ENCODE measurements at regions not wholly inside any gene's neighbourhood (a gene's known extent, or its start where the extent isn't known, plus 50 kb on each side); places are given as distances from the start of the nearest gene placed in this dataset.

DNA sequence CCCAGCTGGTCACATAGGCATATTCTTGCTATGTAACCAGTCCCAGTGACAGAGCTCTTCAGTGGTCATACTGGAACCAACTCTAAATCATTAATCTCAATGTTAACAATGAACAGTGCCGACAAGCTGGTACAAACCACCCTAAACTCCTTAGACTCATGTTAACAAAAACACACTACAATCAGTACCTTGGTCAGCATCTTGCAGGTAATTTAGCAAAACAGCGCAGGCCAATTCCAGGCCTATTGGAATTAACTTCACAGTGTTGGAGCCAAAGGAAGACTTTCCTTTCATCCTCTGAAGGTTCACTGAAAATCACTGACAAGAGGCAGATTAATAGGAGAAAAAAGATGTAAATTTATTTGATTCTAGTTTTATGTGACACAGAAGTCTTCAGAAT is 396.4 kb downstream of the PIK3C3 start:
- no peak overlapping the region for H2BK12ac ChIP-seq (ENCODE audit: low read length)
- no peak for DNase-seq (ENCODE audit: low spot score)
- no CpG with 5 or more reads among the region's 2 CpGs for whole genome bisulfite sequencing, 2 donors (ENCODE audit: extremely low coverage in 2 of 2, insufficient read length in 2 of 2, insufficient replicate concordance in 1 of 2)
- H3K36me3 ChIP-seq (replicated peaks in 1 of 2; ENCODE audit: control insufficient read depth in 2 of 2, insufficient read depth in 2 of 2, low read length in 2 of 2), result no peaks in the 10 kb centered on the region
- no peak overlapping the region for H4K91ac ChIP-seq (ENCODE audit: low read depth, low read length, poor library complexity)
- no peaks in the 10 kb centered on the region for H3K4me1 ChIP-seq (ENCODE audit: control insufficient read depth in 2 of 2, insufficient read depth in 1 of 2, low read depth in 1 of 2, low read length in 2 of 2)
- H3K9ac ChIP-seq (ENCODE audit: low read depth, low read length, poor library complexity), result no peak overlapping the region
- H3K4me2 ChIP-seq (ENCODE audit: insufficient read depth, low read length, poor library complexity, severe bottlenecking), result no peak overlapping the region
- no peak overlapping the region for H3K4me3 ChIP-seq (ENCODE audit: low read length in 2 of 2)
- no peaks in the 10 kb centered on the region for H3K9me3 ChIP-seq (replicated peaks in 1 of 2; ENCODE audit: control insufficient read depth in 2 of 2, insufficient read depth in 1 of 2, low read depth in 1 of 2, low read length in 2 of 2)
- no peak overlapping the region for H2AFZ ChIP-seq (ENCODE audit: low read length)
- no peak overlapping the region for H2BK120ac ChIP-seq (ENCODE audit: low read depth, low read length)
- H3K4ac ChIP-seq (ENCODE audit: low read length), result no peak overlapping the region
- no peak overlapping the region for H3K23ac ChIP-seq (ENCODE audit: low read depth, low read length, poor library complexity)
- no peak overlapping the region for H3K27ac ChIP-seq (replicated peaks; ENCODE audit: low read length)
- no peak overlapping the region for H4K8ac ChIP-seq (ENCODE audit: low read depth, low read length)
- no peaks in the 10 kb centered on the region for H3K27me3 ChIP-seq (ENCODE audit: control insufficient read depth in 3 of 3, insufficient read depth in 3 of 3, low read depth in 1 of 3, low read length in 3 of 3)
- no peak overlapping the region for H2BK15ac ChIP-seq (ENCODE audit: low read length)
- no peak overlapping the region for H3K14ac ChIP-seq (ENCODE audit: low read length)
- H2BK5ac ChIP-seq (ENCODE audit: low read length), result no peak overlapping the region
- no peak overlapping the region for H2AK5ac ChIP-seq (ENCODE audit: low read depth, low read length)
- H3K18ac ChIP-seq (ENCODE audit: low read length), result no peak overlapping the region
- H3K79me1 ChIP-seq (ENCODE audit: low read depth, low read length), result no peaks in the 10 kb centered on the region

DNA sequence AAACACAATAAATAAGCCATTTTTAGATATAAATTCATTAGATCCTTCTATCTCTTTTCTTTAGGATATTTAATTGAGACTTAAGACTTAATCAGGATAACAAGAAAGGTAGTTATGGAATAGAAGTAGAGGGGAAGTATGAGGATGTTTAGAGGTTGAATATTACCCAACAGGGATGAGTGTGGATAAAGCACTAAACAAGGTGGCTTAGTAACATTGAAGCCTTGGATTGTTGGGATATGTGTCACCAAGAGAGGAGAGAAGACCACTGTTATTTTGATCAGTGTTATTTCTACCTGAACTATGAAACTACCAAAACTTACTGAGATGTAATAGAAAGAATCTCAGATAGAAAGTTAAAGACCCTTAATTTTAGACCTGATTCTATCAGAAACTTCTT is 405.7 kb downstream of the PIK3C3 start:
- Histone ChIP-seq H3K9me3 (replicated peaks in 1 of 2; ENCODE audit: control insufficient read depth in 2 of 2, insufficient read depth in 1 of 2, low read depth in 1 of 2, low read length in 2 of 2) (no peaks in the 10 kb centered on the region), H3K27ac (replicated peaks; ENCODE audit: low read length) (no peak overlapping the region), H3K27me3 (ENCODE audit: control insufficient read depth in 3 of 3, insufficient read depth in 3 of 3, low read depth in 1 of 3, low read length in 3 of 3) (no peaks in the 10 kb centered on the region), H3K79me1 (ENCODE audit: low read depth, low read length) (no peaks in the 10 kb centered on the region), H3K4me1 (ENCODE audit: control insufficient read depth in 2 of 2, insufficient read depth in 1 of 2, low read depth in 1 of 2, low read length in 2 of 2) (no peaks in the 10 kb centered on the region), H2AFZ (ENCODE audit: low read length) (no peak overlapping the region), H2BK15ac (ENCODE audit: low read length) (no peak overlapping the region), H2BK120ac (ENCODE audit: low read depth, low read length) (no peak overlapping the region), H4K8ac (ENCODE audit: low read depth, low read length) (no peak overlapping the region), H3K36me3 (replicated peaks in 1 of 2; ENCODE audit: control insufficient read depth in 2 of 2, insufficient read depth in 2 of 2, low read length in 2 of 2) (no peaks in the 10 kb centered on the region), H3K9ac (ENCODE audit: low read depth, low read length, poor library complexity) (no peak overlapping the region), H3K4me2 (ENCODE audit: insufficient read depth, low read length, poor library complexity, severe bottlenecking) (no peak overlapping the region), H3K18ac (ENCODE audit: low read length) (no peak overlapping the region), H4K91ac (ENCODE audit: low read depth, low read length, poor library complexity) (no peak overlapping the region), H2AK5ac (ENCODE audit: low read depth, low read length) (no peak overlapping the region), H2BK12ac (ENCODE audit: low read length) (no peak overlapping the region), H3K23ac (ENCODE audit: low read depth, low read length, poor library complexity) (no peak overlapping the region), H2BK5ac (ENCODE audit: low read length) (no peak overlapping the region), H3K14ac (ENCODE audit: low read length) (no peak overlapping the region), H3K4me3 (ENCODE audit: low read length in 2 of 2) (no peak overlapping the region), H3K4ac (ENCODE audit: low read length) (no peak overlapping the region)
- DNase-seq (ENCODE audit: low spot score), result no peak

DNA sequence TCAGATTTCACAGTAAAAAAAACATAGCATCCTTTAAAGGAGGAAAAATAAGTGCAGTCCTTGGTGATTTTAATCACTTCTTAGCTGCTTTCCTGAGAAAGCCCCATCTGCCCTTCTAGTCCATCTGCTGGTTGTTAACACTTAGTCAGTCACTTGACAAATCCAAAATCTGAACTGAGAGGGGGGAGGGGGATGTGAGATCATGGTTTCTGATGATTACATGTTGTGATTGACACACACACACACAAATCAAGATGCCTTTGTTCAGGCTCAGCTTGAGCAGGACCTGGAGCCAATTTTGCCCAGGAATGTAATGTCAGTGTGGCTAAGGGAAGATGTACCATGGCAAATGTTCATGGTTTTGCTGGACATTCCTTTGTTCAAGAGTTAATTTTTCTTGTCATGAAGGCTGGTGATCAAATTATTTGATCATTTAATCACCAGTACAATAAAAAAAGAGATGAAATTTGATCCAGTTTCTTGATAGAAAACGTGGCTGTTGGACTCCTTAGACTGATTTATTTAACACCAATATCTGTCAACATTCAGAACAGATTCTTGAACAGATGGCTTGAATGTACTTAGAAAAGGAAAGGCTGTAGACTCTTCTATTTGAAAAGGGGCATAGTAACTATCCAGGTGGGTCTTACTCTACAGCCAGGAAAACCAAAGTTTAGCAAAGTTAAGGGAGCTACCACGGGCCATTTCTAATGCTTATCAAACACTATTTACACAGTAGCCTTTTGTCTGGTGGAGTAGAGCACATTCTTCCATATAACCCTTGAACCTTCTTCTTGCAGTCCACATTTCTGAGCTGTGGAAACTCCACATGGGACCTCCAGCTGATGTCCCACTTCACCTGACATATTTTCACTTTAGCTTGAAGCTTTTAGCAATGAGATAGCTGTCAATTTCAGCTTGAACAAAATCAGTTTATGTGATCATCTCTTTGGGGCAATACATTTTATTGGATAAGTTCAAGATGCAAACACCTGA is 408.7 kb downstream of the PIK3C3 start:
- no peak overlapping the region for H3K27ac ChIP-seq (replicated peaks; ENCODE audit: low read length)
- H2BK5ac ChIP-seq (ENCODE audit: low read length), result no peak overlapping the region
- no peak overlapping the region for H3K14ac ChIP-seq (ENCODE audit: low read length)
- no CpG with 5 or more reads among the region's 2 CpGs for WGBS, 2 donors (ENCODE audit: extremely low coverage in 2 of 2, insufficient read length in 2 of 2, insufficient replicate concordance in 1 of 2)
- no peak overlapping the region for H2AK5ac ChIP-seq (ENCODE audit: low read depth, low read length)
- no peaks in the 10 kb centered on the region for H3K4me1 ChIP-seq (ENCODE audit: control insufficient read depth in 2 of 2, insufficient read depth in 1 of 2, low read depth in 1 of 2, low read length in 2 of 2)
- no peak overlapping the region for H2BK120ac ChIP-seq (ENCODE audit: low read depth, low read length)
- no peak overlapping the region for H2AFZ ChIP-seq (ENCODE audit: low read length)
- H4K91ac ChIP-seq (ENCODE audit: low read depth, low read length, poor library complexity), result no peak overlapping the region
- no peak overlapping the region for H3K4me2 ChIP-seq (ENCODE audit: insufficient read depth, low read length, poor library complexity, severe bottlenecking)
- no peak overlapping the region for H3K4ac ChIP-seq (ENCODE audit: low read length)
- no peaks in the 10 kb centered on the region for H3K9me3 ChIP-seq (replicated peaks in 1 of 2; ENCODE audit: control insufficient read depth in 2 of 2, insufficient read depth in 1 of 2, low read depth in 1 of 2, low read length in 2 of 2)
- H2BK12ac ChIP-seq (ENCODE audit: low read length), result no peak overlapping the region
- no peaks in the 10 kb centered on the region for H3K27me3 ChIP-seq (ENCODE audit: control insufficient read depth in 3 of 3, insufficient read depth in 3 of 3, low read depth in 1 of 3, low read length in 3 of 3)
- H2BK15ac ChIP-seq (ENCODE audit: low read length), result no peak overlapping the region
- no peak overlapping the region for H3K23ac ChIP-seq (ENCODE audit: low read depth, low read length, poor library complexity)
- H3K36me3 ChIP-seq (replicated peaks in 1 of 2; ENCODE audit: control insufficient read depth in 2 of 2, insufficient read depth in 2 of 2, low read length in 2 of 2), result no peaks in the 10 kb centered on the region
- H3K18ac ChIP-seq (ENCODE audit: low read length), result no peak overlapping the region
- H3K79me1 ChIP-seq (ENCODE audit: low read depth, low read length), result no peaks in the 10 kb centered on the region
- no peak for DNase-seq (ENCODE audit: low spot score)
- H3K4me3 ChIP-seq (ENCODE audit: low read length in 2 of 2), result no peak overlapping the region
- no peak overlapping the region for H4K8ac ChIP-seq (ENCODE audit: low read depth, low read length)
- H3K9ac ChIP-seq (ENCODE audit: low read depth, low read length, poor library complexity), result no peak overlapping the region

- WGBS, 2 donors (ENCODE audit: extremely low coverage in 2 of 2, insufficient read length in 2 of 2, insufficient replicate concordance in 1 of 2), result no CpG with 5 or more reads among the region's 1 CpG
- Histone ChIP-seq H3K9me3 (replicated peaks in 1 of 2; ENCODE audit: control insufficient read depth in 2 of 2, insufficient read depth in 1 of 2, low read depth in 1 of 2, low read length in 2 of 2) (no peaks in the 10 kb centered on the region), H3K27ac (replicated peaks; ENCODE audit: low read length) (no peak overlapping the region), H3K9ac (ENCODE audit: low read depth, low read length, poor library complexity) (no peak overlapping the region), H3K4me2 (ENCODE audit: insufficient read depth, low read length, poor library complexity, severe bottlenecking) (no peak overlapping the region), H4K8ac (ENCODE audit: low read depth, low read length) (no peak overlapping the region), H3K27me3 (ENCODE audit: control insufficient read depth in 3 of 3, insufficient read depth in 3 of 3, low read depth in 1 of 3, low read length in 3 of 3) (no peaks in the 10 kb centered on the region), H3K4ac (ENCODE audit: low read length) (no peak overlapping the region), H2BK120ac (ENCODE audit: low read depth, low read length) (no peak overlapping the region), H3K4me1 (ENCODE audit: control insufficient read depth in 2 of 2, insufficient read depth in 1 of 2, low read depth in 1 of 2, low read length in 2 of 2) (no peaks in the 10 kb centered on the region), H3K23ac (ENCODE audit: low read depth, low read length, poor library complexity) (no peak overlapping the region), H2BK12ac (ENCODE audit: low read length) (no peak overlapping the region), H2BK15ac (ENCODE audit: low read length) (no peak overlapping the region), H3K36me3 (replicated peaks in 1 of 2; ENCODE audit: control insufficient read depth in 2 of 2, insufficient read depth in 2 of 2, low read length in 2 of 2) (no peaks in the 10 kb centered on the region), H3K4me3 (ENCODE audit: low read length in 2 of 2) (no peak overlapping the region), H2AK5ac (ENCODE audit: low read depth, low read length) (no peak overlapping the region), H4K91ac (ENCODE audit: low read depth, low read length, poor library complexity) (no peak overlapping the region), H2BK5ac (ENCODE audit: low read length) (no peak overlapping the region), H2AFZ (ENCODE audit: low read length) (no peak overlapping the region), H3K79me1 (ENCODE audit: low read depth, low read length) (no peaks in the 10 kb centered on the region), H3K18ac (ENCODE audit: low read length) (no peak overlapping the region), H3K14ac (ENCODE audit: low read length) (no peak overlapping the region)
- DNase-seq (ENCODE audit: low spot score), result no peak
These were observed 409.7 kb downstream of the PIK3C3 start for GRCh38 chr18:42364766-42365165.

Data from neuronal stem cell (in vitro differentiated cells).